Esophagus squamous epithelium (tissue), 4 donors: ENCODE measurements at regions not wholly inside any gene's neighbourhood (a gene's known extent, or its start where the extent isn't known, plus 50 kb on each side); places are given as distances from the start of the nearest gene placed in this dataset.

Experiments
- CTCF ChIP-seq, 6 experiments: fragments of 450-650 bp in 4 of 6; fragments of 200-600 bp in 2 of 6; sonication (generic) in 2 of 6; IDR thresholded peaks; one replicate each; pipeline ENCODE4 v1.5.1; 2016 to 2019; ENCODE audit warnings: antibody characterized with exemption in 6 of 6, mild to moderate bottlenecking in 4 of 6, moderate library complexity in 4 of 6
- POLR2A ChIP-seq, 4 donors: fragments of 450-650 bp; IDR thresholded peaks; one replicate each; pipeline ENCODE4 v1.6.1; 2017; ENCODE audit warnings: antibody characterized with exemption in 4 of 4, mild to moderate bottlenecking in 4 of 4, moderate library complexity in 3 of 4

GRCh38 chr7:49618028-49618427, 155.4 kb upstream of the VWC2 start:
- TF ChIP-seq CTCF (IDR thresholded peaks at IDR 0.05) (no peak), POLR2A (IDR thresholded peaks at IDR 0.05) (no peak)
